Fibroblast of lung (primary cell): ENCODE measurements at regions not wholly inside any gene's neighbourhood (a gene's known extent, or its start where the extent isn't known, plus 50 kb on each side); places are given as distances from the start of the nearest gene placed in this dataset.

Source experiments
- DNase-seq, 2 donors: peaks; one replicate each; pipeline versions ENCODE4 v3.0.0 to v3.0.0-alpha.2; 2010; ENCODE audit warnings: low read depth in 2 of 2
- H2AFZ ChIP-seq: 2 replicates; pipeline ENCODE4 v1.5.1; 2012; ENCODE audit warnings: low read length, control low read depth, inconsistent platforms
- H3K27ac ChIP-seq: 2 replicates; pipeline ENCODE4 v1.5.1; 2011; ENCODE audit warnings: low read length, control low read depth; ENCODE audit not compliant: insufficient read depth
- H3K27me3 ChIP-seq: 2 replicates; pipeline ENCODE4 v1.5.1; 2011; ENCODE audit warnings: mild to moderate bottlenecking, low read length; ENCODE audit not compliant: control insufficient read depth, insufficient read depth
- H3K36me3 ChIP-seq: 2 replicates; pipeline ENCODE4 v1.5.1; 2011; ENCODE audit warnings: low read length; ENCODE audit not compliant: control insufficient read depth, insufficient read depth
- H3K4me1 ChIP-seq: 2 replicates; pipeline ENCODE4 v1.5.1; 2011; ENCODE audit warnings: low read length; ENCODE audit not compliant: control insufficient read depth, insufficient read depth; ENCODE audit errors: extremely low read depth
- H3K4me2 ChIP-seq: 2 replicates; pipeline ENCODE4 v1.5.1; 2011; ENCODE audit warnings: low read length, control low read depth; ENCODE audit not compliant: insufficient read depth; ENCODE audit errors: extremely low read depth
- H3K4me3 ChIP-seq, 4 experiments: fragments of 200-600 bp in 1 of 4; sonication (generic) in 1 of 4; replicated peaks in 1 of 4; 2 replicates each; pipeline ENCODE4 v1.5.1; 2011 to 2016; ENCODE audit warnings: low read length in 4 of 4, low read depth in 3 of 4, mild to moderate bottlenecking in 3 of 4, control low read depth in 2 of 4, inconsistent platforms in 1 of 4, mixed read lengths in 1 of 4; ENCODE audit not compliant: insufficient read depth in 1 of 4; ENCODE audit errors: control extremely low read depth in 1 of 4
- H3K79me2 ChIP-seq: 2 replicates; pipeline ENCODE4 v1.5.1; 2012; ENCODE audit warnings: mild to moderate bottlenecking, low read length, inconsistent platforms; ENCODE audit not compliant: control insufficient read depth, insufficient read depth
- H3K9ac ChIP-seq: 2 replicates; pipeline ENCODE4 v1.5.1; 2011; ENCODE audit warnings: mild to moderate bottlenecking, low read length, control low read depth; ENCODE audit not compliant: insufficient read depth
- H3K9me3 ChIP-seq: 2 replicates; pipeline ENCODE4 v1.5.1; 2012; ENCODE audit warnings: low read depth, low read length; ENCODE audit not compliant: control insufficient read depth, insufficient read depth
- H4K20me1 ChIP-seq: 2 replicates; pipeline ENCODE4 v1.5.1; 2011; ENCODE audit warnings: low read length; ENCODE audit not compliant: control insufficient read depth, insufficient read depth; ENCODE audit errors: extremely low read depth
- CTCF ChIP-seq, 2 donors: IDR thresholded peaks in 1 of 2; conservative IDR thresholded peaks in 1 of 2; 1 replicate in 1 of 2; 2 replicates in 1 of 2; pipeline ENCODE4 v1.5.1; 2011 to 2012; ENCODE audit warnings: low read length in 2 of 2, control low read depth in 1 of 2, inconsistent platforms in 1 of 2, low read depth in 1 of 2, mild to moderate bottlenecking in 1 of 2
- EZH2 ChIP-seq: IDR thresholded peaks from 2 replicates; pipeline ENCODE4 v1.5.1; 2012; ENCODE audit warnings: low read length, control low read depth, mild to moderate bottlenecking; ENCODE audit errors: missing control alignments

- Histone ChIP-seq H3K79me2 (no peaks in the 10 kb centered on the region), H3K9ac (no peak overlapping the region), H3K27ac (no peak overlapping the region), H3K27me3 (no peaks in the 10 kb centered on the region), H3K4me1 (no peaks in the 10 kb centered on the region), H3K4me3 (no peak overlapping the region), H3K9me3 (no peaks in the 10 kb centered on the region), H3K4me2 (no peak overlapping the region), H4K20me1 (no peaks in the 10 kb centered on the region), H3K36me3 (no peaks in the 10 kb centered on the region), H2AFZ (no peak overlapping the region)
- TF ChIP-seq EZH2 = no peak
- no peak for TF ChIP-seq CTCF (conservative IDR thresholded peaks at IDR 0.05 in 1 of 2, IDR thresholded peaks at IDR 0.05 in 1 of 2; ENCODE audit: low read depth in 1 of 2, low read length in 2 of 2)
- DNase-seq = no peak
These were observed 1860.5 kb upstream of the ADGRL3 start for GRCh38 chr4:59339631-59340030.

DNA sequence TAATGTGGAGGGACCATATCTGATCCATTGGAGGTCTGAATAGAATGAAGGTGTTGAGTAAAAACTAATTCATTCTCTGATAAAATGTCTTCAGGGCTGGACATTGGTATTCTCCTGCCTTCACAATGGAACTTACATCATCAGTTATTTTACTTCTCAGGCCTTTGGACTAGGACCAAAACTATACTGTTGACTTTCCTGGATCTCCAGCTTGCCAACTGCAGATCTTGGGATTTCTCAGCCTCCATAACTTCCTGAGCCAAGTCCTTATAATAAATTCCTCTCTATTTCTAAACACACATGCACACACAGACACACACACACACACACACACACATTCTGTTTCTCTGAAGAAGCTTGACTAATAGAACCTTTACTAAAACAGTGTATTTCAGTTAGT lies 1858.6 kb upstream of the ADGRL3 start:
- Histone ChIP-seq H4K20me1 (no peaks in the 10 kb centered on the region), H2AFZ (no peak overlapping the region), H3K9me3 (no peaks in the 10 kb centered on the region), H3K27ac (no peak overlapping the region), H3K4me1 (no peaks in the 10 kb centered on the region), H3K79me2 (no peaks in the 10 kb centered on the region), H3K9ac (no peak overlapping the region), H3K4me2 (no peak overlapping the region), H3K4me3 (no peak overlapping the region), H3K36me3 (no peaks in the 10 kb centered on the region), H3K27me3 (no peaks in the 10 kb centered on the region)
- TF ChIP-seq CTCF (conservative IDR thresholded peaks at IDR 0.05 in 1 of 2, IDR thresholded peaks at IDR 0.05 in 1 of 2; ENCODE audit: low read depth in 1 of 2, low read length in 2 of 2) = no peak
- no peak for TF ChIP-seq EZH2
- DNase-seq = no peak

GRCh38 chr4:59348949-59349348 lies 1851.2 kb upstream of the ADGRL3 start:
- no peaks in the 10 kb centered on the region for H3K9me3 ChIP-seq
- no peak for TF ChIP-seq CTCF (conservative IDR thresholded peaks at IDR 0.05 in 1 of 2, IDR thresholded peaks at IDR 0.05 in 1 of 2; ENCODE audit: low read depth in 1 of 2, low read length in 2 of 2)
- TF ChIP-seq EZH2 = no peak
- H3K4me3 ChIP-seq = no peak overlapping the region
- no peaks in the 10 kb centered on the region for H3K27me3 ChIP-seq
- no peaks in the 10 kb centered on the region for H3K79me2 ChIP-seq
- no peak for DNase-seq
- no peak overlapping the region for H2AFZ ChIP-seq
- no peaks in the 10 kb centered on the region for H3K36me3 ChIP-seq
- no peak overlapping the region for H3K27ac ChIP-seq
- no peaks in the 10 kb centered on the region for H3K4me1 ChIP-seq
- no peak overlapping the region for H3K4me2 ChIP-seq
- H4K20me1 ChIP-seq = no peaks in the 10 kb centered on the region
- H3K9ac ChIP-seq = no peak overlapping the region
